Jurkat, Clone E6-1 (cell line): ENCODE measurements at regions not wholly inside any gene's neighbourhood (a gene's known extent, or its start where the extent isn't known, plus 50 kb on each side); places are given as distances from the start of the nearest gene placed in this dataset.

Experiments used
- DNase-seq: peaks from one replicate; pipeline ENCODE4 v3.0.0-alpha.2; 2011; ENCODE audit warnings: low read depth, low spot score
- H3K4me3 ChIP-seq: 2 replicates; pipeline ENCODE4 v1.5.1; 2011; ENCODE audit warnings: mild to moderate bottlenecking, low read length, control low read depth, moderate library complexity

DNA sequence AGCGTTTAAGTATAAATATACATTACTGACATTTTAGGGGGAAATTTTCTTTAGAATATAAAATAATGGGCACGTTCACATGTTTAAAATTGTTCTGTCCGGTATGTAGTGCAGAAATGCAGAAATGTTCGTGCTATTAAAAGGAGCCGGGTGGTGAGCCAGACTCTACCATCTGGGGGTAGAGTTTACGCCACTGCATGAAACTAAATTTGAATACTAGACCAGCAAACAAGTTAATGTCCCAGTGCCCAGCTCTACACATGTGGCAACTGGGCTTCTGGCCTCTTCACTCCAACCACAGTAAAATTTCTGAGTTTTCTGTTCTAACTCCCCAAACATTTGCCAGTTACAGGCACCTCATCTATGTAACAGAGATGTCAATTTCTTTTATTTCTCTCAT is 1453.3 kb upstream of the TENM3 start:
- H3K4me3 ChIP-seq = no peak overlapping the region
- no peak for DNase-seq

GRCh38 chr4:180790471-180790870 is 1452.7 kb upstream of the TENM3 start:
- no peak for DNase-seq
- H3K4me3 ChIP-seq = no peak overlapping the region

DNA sequence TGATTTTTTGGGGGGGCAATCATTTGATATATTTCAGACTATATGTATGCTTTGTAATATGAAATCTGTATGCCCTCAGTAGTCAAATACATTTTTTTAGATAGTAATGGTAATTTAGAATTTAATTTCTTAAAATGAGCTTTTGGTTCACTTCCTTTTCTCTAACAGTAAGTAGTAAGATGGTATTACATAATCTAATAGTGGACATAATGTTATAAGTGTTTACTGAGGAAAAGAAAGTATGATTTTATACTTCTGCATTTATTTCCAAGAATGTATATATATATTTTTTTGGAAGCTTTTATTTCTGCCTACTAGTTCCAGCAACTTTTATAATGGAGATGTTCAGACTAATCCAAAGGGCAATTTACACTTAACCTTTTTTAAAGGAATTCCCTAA is 1450.7 kb upstream of the TENM3 start:
- no peak overlapping the region for H3K4me3 ChIP-seq
- DNase-seq = no peak

GRCh38 chr4:180794333-180794732 is 1448.9 kb upstream of the TENM3 start:
- no peak for DNase-seq
- H3K4me3 ChIP-seq = no peak overlapping the region

- no peak overlapping the region for H3K4me3 ChIP-seq
- no peak for DNase-seq
These were observed 1445.1 kb upstream of the TENM3 start for GRCh38 chr4:180798036-180798577.

GRCh38 chr4:180799798-180800197 is 1443.4 kb upstream of the TENM3 start:
- no peak for DNase-seq
- no peak overlapping the region for H3K4me3 ChIP-seq

DNA sequence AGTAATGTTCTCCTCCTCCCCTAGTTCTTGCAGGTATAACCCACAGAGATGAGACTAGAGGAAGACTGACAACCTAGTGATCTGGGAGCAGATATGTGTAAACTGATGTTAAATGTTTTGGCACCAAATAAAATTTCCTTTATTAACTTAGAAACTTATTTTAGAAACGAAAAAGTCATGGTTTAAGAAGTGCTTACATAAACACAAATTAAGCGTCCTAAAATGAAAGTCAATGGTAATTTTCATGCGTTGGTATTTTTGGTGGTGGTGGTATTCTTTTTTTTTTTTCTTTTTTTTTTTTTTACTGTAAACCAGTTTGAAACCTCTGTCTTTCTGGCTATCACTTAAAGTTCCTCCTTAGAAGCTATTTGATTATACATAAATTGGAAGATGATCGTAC is 1438.1 kb upstream of the TENM3 start:
- H3K4me3 ChIP-seq = no peak overlapping the region
- DNase-seq = no peak

DNA sequence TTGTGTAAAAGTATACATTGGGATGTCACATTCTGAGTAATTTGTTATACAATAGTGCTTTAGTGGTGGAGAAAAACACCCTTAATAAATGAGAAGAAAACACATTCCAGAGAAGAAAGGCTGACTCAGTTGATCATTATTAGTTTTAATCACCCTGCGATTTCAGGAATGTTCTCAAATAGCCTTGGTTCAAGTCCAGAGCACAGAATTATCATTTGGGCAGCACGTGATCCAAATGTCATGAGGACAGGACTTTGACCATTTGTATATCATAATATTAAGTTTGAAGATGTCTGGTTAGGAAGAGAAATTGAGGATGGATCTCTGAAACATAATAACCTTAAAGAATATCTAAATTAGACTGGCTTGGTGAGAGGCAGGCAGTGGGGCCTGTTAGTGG is 1434.3 kb upstream of the TENM3 start:
- DNase-seq = no peak
- no peak overlapping the region for H3K4me3 ChIP-seq

DNA sequence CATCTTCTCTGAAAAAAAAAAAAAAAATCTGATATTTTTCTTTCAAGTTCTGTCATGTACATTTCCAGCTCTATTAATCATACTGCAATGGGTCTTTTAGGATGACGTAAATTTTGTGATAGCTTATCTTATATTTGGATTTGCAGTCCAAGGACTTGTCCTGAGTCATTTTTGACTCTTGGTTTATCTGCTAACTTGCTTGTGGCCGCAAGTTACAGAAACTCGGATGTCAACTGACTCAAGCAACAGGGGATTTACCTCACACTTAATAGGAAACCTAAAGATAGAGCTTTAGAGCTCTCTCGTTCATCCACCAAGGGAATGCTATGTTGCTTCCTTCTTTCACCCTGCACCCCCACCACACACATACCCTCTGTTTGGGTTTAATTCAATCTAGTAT is 1433.8 kb upstream of the TENM3 start:
- no peak overlapping the region for H3K4me3 ChIP-seq
- DNase-seq = no peak

DNA sequence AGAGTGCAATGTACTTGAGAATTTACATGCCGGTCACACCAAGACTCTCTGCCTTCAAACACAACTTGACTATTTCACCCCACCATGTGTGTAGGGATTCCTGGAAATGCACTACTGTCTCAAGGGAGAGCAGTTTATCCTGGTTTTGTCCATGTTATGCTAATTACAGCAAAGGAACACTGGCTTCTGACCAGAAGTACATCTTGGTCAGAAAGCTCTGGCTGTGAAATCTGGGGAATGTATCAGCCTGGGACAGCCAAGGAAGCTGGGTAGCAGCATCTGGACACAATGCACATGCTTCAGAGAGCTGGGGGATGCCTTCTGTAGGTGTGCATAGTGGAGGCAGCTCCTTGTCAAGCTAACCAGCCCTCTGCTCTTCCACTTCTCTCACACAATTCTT is 1432.6 kb upstream of the TENM3 start:
- DNase-seq = no peak

DNA sequence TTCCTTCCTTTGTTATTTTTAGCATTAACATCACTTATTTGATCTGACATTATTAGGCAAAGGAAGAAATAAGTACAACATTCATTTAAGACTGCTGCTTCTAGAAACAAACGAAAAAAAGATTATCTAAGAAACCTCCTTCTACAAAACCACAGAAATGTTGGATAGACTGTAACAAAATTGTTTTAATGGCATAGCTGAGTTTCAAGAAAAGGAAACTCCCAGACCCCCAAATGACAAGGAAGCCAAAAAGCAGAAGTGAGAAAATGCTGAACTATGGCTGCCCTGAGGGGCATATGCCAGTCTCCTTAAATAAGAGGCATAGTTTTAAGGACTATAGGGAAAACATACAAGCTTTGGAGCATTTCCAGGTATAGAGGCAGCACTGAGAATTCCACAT is 1431.6 kb upstream of the TENM3 start:
- H3K4me3 ChIP-seq = no peak overlapping the region
- no peak for DNase-seq

More for the DNA sequence above, 1432.6 kb upstream of the TENM3 start:
- no peak overlapping the region for H3K4me3 ChIP-seq

- DNase-seq = no peak
- no peak overlapping the region for H3K4me3 ChIP-seq
These were observed 1430.4 kb upstream of the TENM3 start for GRCh38 chr4:180812783-180813182.

DNA sequence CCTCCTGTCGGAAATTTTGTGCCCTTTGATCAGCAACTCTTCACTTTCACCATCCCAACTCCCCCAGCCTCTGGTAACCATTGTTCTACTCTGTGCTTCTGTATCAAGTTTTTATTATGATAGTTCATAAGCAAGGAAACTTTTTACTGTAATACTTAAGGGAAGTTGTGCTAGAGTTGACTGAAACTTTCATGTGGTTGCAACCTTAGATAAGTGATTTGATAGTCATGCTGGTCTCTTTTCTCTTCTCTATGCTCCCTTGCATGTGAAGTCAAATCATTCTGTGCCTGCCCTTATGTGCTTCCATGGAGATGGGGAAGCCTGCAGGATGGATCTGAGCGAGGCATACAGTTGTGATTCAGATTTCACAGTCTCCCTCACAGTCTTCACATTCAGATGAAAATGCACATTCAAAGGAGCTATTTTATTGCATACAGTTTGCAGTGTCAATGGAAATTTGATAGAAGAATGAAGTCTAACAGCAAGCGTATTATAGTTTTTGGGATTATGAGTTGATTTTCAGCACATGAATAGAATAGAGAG is 1428.3 kb upstream of the TENM3 start:
- no peak overlapping the region for H3K4me3 ChIP-seq
- no peak for DNase-seq

DNA sequence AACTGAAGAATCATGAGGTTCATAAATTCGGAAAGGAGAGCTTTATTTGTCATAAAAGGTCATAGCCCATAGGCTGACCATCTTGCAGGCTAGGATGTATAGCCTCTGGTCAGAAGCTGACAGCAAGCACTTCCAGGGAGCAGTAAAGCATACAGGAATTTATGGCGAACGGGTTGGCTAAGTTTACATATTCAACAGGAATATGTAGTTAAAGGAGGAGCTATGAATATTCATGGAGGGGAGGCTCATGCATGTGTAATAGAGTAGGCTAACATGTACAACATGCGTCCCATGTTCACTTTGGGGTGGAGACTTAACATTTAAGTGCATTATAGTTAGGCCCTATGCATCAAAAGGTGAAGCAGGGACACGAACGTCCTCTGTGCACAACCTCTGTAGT is 1425.7 kb upstream of the TENM3 start:
- DNase-seq = no peak
- H3K4me3 ChIP-seq = no peak overlapping the region

- DNase-seq = no peak
These were observed 1420.1 kb upstream of the TENM3 start for GRCh38 chr4:180823108-180823507.

DNA sequence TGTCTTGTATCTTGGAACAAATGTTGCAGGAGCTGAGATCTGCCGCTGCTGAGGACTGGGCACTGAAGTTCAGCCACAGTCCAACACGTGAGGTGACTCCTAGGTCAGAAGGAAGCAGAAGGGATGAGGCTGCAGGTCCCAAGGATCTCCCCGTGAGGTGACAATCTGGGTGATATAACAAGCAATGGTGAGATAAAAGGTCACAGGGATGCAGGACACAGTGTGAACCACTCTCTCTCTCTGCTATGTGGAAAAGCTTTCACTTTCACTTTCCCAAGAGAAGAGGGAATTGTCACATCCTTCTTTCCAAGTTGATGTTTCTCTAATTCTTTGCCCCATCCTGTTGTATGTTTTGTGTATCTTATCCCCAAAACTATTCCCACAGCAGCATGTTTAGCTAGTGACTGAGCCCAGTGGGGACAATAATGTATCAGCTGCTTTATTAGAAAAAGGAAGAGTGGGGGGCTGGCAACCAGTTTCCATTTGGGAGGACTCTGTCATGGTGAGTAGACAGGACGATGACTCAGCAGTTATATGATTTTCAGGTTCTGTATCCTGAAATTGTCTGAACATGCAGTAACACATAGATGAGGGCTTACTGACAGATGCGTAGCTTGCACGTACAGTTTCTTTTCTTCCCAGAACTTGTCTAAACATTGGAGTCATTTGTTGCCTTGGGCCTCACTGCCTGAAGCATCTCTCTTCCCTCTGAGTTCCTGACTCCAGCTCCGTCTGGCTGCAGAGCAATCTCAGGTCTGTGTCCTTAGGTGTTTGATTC is 1415.8 kb upstream of the TENM3 start:
- no peak for DNase-seq
- no peak overlapping the region for H3K4me3 ChIP-seq

More at GRCh38 chr4:180823108-180823507, 1420.1 kb upstream of the TENM3 start:
- no peak overlapping the region for H3K4me3 ChIP-seq

DNA sequence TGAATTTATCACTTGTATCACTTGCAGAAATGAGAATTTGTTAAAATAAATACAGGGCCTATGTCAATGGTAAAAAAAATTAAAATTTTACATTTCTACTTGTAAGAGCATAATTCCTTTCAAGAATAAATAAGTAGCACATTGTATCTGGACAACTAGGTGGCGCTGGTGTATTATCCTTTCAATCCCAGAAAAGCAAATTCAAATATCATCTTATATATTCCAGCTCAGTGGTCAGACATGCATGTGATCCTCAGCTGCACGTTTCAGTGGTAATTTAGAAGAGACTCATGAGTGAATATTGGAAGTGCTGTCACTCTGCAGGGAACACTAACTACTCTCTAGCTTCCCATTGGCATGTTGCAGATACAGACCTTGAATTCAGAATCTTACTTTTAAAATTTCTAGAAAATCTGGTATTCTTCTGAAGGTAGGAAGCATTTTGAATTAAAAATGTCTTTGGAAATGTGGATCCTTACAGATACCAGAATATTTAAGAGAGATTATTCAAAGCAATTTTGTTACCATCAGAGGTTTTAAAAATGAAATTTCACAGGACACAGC is 1414.7 kb upstream of the TENM3 start:
- DNase-seq = peak; percentile 31
- no peak overlapping the region for H3K4me3 ChIP-seq

DNA sequence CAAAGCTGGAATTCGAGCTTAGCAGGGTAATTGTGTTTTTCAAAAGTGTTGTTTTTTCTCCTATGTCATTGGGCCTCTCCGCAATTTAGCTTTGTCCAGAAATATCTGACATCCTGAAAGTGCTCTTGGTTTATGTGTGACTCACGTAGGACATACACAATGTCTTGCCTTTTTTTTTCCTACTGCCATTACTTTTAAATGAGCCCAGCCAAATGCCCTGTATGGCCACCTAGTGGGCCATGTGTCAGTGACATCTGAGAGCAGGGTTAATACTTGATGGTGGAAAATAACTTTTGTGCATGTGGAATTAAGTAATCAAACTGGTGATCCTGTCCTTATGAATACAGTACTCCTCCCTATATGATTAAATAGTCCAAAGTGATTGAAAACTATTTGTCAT is 1411.1 kb upstream of the TENM3 start:
- DNase-seq = no peak
- no peak overlapping the region for H3K4me3 ChIP-seq

- DNase-seq = no peak
- H3K4me3 ChIP-seq = no peak overlapping the region
These were observed 1403.1 kb upstream of the TENM3 start for GRCh38 chr4:180840142-180840541.

GRCh38 chr4:180850318-180850940 is 1392.8 kb upstream of the TENM3 start:
- DNase-seq = no peak
- no peak overlapping the region for H3K4me3 ChIP-seq
